HUES6 (cell line): ENCODE measurements at regions not wholly inside any gene's neighbourhood (a gene's known extent, or its start where the extent isn't known, plus 50 kb on each side); places are given as distances from the start of the nearest gene placed in this dataset.

Experiments
- H3K27ac ChIP-seq: 2 replicates; pipeline ENCODE4 v1.7.0; 2013; ENCODE audit warnings: low read depth, mild to moderate bottlenecking, low read length, inconsistent platforms
- H3K27me3 ChIP-seq: 2 replicates; pipeline ENCODE4 v1.6.1; 2013; ENCODE audit warnings: low read length; ENCODE audit not compliant: control insufficient read depth, insufficient read depth
- H3K36me3 ChIP-seq: 2 replicates; pipeline ENCODE4 v1.6.1; 2013; ENCODE audit warnings: low read length; ENCODE audit not compliant: control insufficient read depth, insufficient read depth
- H3K4me1 ChIP-seq: 2 replicates; pipeline ENCODE4 v1.6.1; 2013; ENCODE audit warnings: low read length; ENCODE audit not compliant: control insufficient read depth, insufficient read depth
- H3K4me3 ChIP-seq: 2 replicates; pipeline ENCODE4 v1.5.1; 2013; ENCODE audit warnings: low read depth, low read length
- H3K9ac ChIP-seq: one replicate; pipeline ENCODE4 v1.6.1; 2013; ENCODE audit warnings: mild to moderate bottlenecking, low read length
- H3K9me3 ChIP-seq: 2 replicates; pipeline ENCODE4 v1.6.1; 2013; ENCODE audit warnings: low read depth, low read length; ENCODE audit not compliant: control insufficient read depth, insufficient read depth

GRCh38 chr1:234926264-234926558, 202.4 kb downstream of the TOMM20 start:
- no peaks in the 10 kb centered on the region for H3K9me3 ChIP-seq
- peaks cover 30% of the 10 kb centered on the region for H3K4me1 ChIP-seq
- H3K27ac ChIP-seq: no peak overlapping the region; the same call in 1 of the 2 replicates
- H3K36me3 ChIP-seq: no peaks in the 10 kb centered on the region
- H3K9ac ChIP-seq: peak overlapping the region; percentile 45
- no peaks in the 10 kb centered on the region for H3K27me3 ChIP-seq
- no peak overlapping the region for H3K4me3 ChIP-seq

GRCh38 chr1:234925440-234926263, 203.0 kb downstream of the TOMM20 start:
- Histone ChIP-seq H3K9me3 (0 out of 2 replicates have a peak, but pooled peaks cover under 1% of the 10 kb centered on the region), H3K36me3 (no peaks in the 10 kb centered on the region), H3K27me3 (no peaks in the 10 kb centered on the region), H3K27ac (no peak overlapping the region; the same call in 1 of the 2 replicates), H3K9ac (peak overlapping the region; percentile 45), H3K4me3 (no peak overlapping the region), H3K4me1 (peaks cover 30% of the 10 kb centered on the region)

GRCh38 chr1:234924450-234925355, 203.9 kb downstream of the TOMM20 start:
- Histone ChIP-seq H3K9me3 (0 out of 2 replicates have a peak, but pooled peaks cover 2% of the 10 kb centered on the region), H3K4me3 (no peak overlapping the region), H3K4me1 (peaks cover 30% of the 10 kb centered on the region), H3K9ac (no peak overlapping the region), H3K27me3 (no peaks in the 10 kb centered on the region), H3K27ac (no peak overlapping the region), H3K36me3 (no peaks in the 10 kb centered on the region)

GRCh38 chr1:234923626-234924025, 205.0 kb downstream of the TOMM20 start:
- Histone ChIP-seq H3K36me3 (no peaks in the 10 kb centered on the region), H3K4me3 (no peak overlapping the region), H3K27me3 (no peaks in the 10 kb centered on the region), H3K9me3 (0 out of 2 replicates have a peak, but pooled peaks cover 2% of the 10 kb centered on the region), H3K4me1 (peaks cover 31% of the 10 kb centered on the region), H3K9ac (no peak overlapping the region), H3K27ac (no peak overlapping the region)

GRCh38 chr1:234922987-234923386, 205.7 kb downstream of the TOMM20 start:
- no peak overlapping the region for H3K4me3 ChIP-seq
- H3K4me1 ChIP-seq: peaks cover 31% of the 10 kb centered on the region
- no peak overlapping the region for H3K9ac ChIP-seq
- H3K36me3 ChIP-seq: no peaks in the 10 kb centered on the region
- H3K9me3 ChIP-seq: 0 out of 2 replicates have a peak, but pooled peaks cover 2% of the 10 kb centered on the region
- no peak overlapping the region for H3K27ac ChIP-seq
- H3K27me3 ChIP-seq: no peaks in the 10 kb centered on the region

GRCh38 chr1:234921266-234922062, 207.2 kb downstream of the TOMM20 start:
- H3K27me3 ChIP-seq: no peaks in the 10 kb centered on the region
- peaks cover 18% of the 10 kb centered on the region for H3K4me1 ChIP-seq
- H3K4me3 ChIP-seq: no peak overlapping the region
- no peak overlapping the region for H3K27ac ChIP-seq
- H3K36me3 ChIP-seq: no peaks in the 10 kb centered on the region
- no peak overlapping the region for H3K9ac ChIP-seq
- H3K9me3 ChIP-seq: 0 out of 2 replicates have a peak, but pooled peaks cover 2% of the 10 kb centered on the region

GRCh38 chr1:234920843-234921140, 207.8 kb downstream of the TOMM20 start:
- no peak overlapping the region for H3K4me3 ChIP-seq
- no peak overlapping the region for H3K9ac ChIP-seq
- no peaks in the 10 kb centered on the region for H3K27me3 ChIP-seq
- H3K36me3 ChIP-seq: no peaks in the 10 kb centered on the region
- peaks cover 12% of the 10 kb centered on the region for H3K4me1 ChIP-seq
- H3K27ac ChIP-seq: no peak overlapping the region
- 0 out of 2 replicates have a peak, but pooled peaks cover 2% of the 10 kb centered on the region for H3K9me3 ChIP-seq

- Histone ChIP-seq H3K27ac (no peak overlapping the region), H3K4me3 (no peak overlapping the region)
Measured at GRCh38 chr1:234920136-234920842, 208.3 kb downstream of the TOMM20 start.

GRCh38 chr1:234918961-234919761, 209.5 kb downstream of the TOMM20 start:
- H3K9ac ChIP-seq: no peak overlapping the region
- H3K4me3 ChIP-seq: no peak overlapping the region
- H3K4me1 ChIP-seq: peaks cover 13% of the 10 kb centered on the region
- 0 out of 2 replicates have a peak, but pooled peaks cover 2% of the 10 kb centered on the region for H3K9me3 ChIP-seq
- no peaks in the 10 kb centered on the region for H3K36me3 ChIP-seq
- H3K27me3 ChIP-seq: peaks cover 7% of the 10 kb centered on the region
- H3K27ac ChIP-seq: no peak overlapping the region

More at GRCh38 chr1:234920136-234920842, 208.3 kb downstream of the TOMM20 start:
- Histone ChIP-seq H3K9me3 (0 out of 2 replicates have a peak, but pooled peaks cover 2% of the 10 kb centered on the region), H3K36me3 (no peaks in the 10 kb centered on the region), H3K27me3 (no peaks in the 10 kb centered on the region), H3K9ac (no peak overlapping the region), H3K4me1 (peaks cover 12% of the 10 kb centered on the region)
